ENCODE measurements at regions not wholly inside any gene's neighbourhood (a gene's known extent, or its start where the extent isn't known, plus 50 kb on each side); places are given as distances from the start of the nearest gene placed in this dataset.

- Mint-ChIP-seq H3K9me3 (ENCODE audit: insufficient read depth) (no peaks in the 10 kb centered on the region), H3K4me1 (no peaks in the 10 kb centered on the region), H3K4me3 (no peak overlapping the region), H3K27me3 (peaks cover 4% of the 10 kb centered on the region), H3K27ac (no peak overlapping the region)
- H4K20me1 ChIP-seq (ENCODE audit: control insufficient read depth, insufficient read depth, low read length, poor library complexity, severe bottlenecking): no peaks in the 10 kb centered on the region
- DNase-seq (no peak), ATAC-seq (ENCODE audit: low read depth) (no peak)
- ChIA-PET CTCF (interaction anchor here (0.6 kb wide), 1 partner anchor 160 kb away, joined by 4 read pairs; no protein-coding TSS in a partner anchor), POLR2A (no interaction called here)
- H3K9ac ChIP-seq (ENCODE audit: low read length): no peak overlapping the region
- no peak overlapping the region for H3K4me2 ChIP-seq (replicated peaks; ENCODE audit: low read depth, low read length, poor library complexity, severe bottlenecking)
- no peak overlapping the region for H3K27ac ChIP-seq (ENCODE audit: low read length in 2 of 2)
- H3K79me2 ChIP-seq (ENCODE audit: control insufficient read depth, insufficient read depth, low read length): no peaks in the 10 kb centered on the region
- no peaks in the 10 kb centered on the region for H3K36me3 ChIP-seq (replicated peaks in 1 of 2; ENCODE audit: control extremely low read depth in 1 of 2, control insufficient read depth in 1 of 2, extremely low read depth in 1 of 2, insufficient read depth in 2 of 2, low read length in 1 of 2)
- TF ChIP-seq EZH2 (IDR thresholded peaks at IDR 0.05; ENCODE audit: borderline replicate concordance, insufficient read depth, low read depth, low read length, poor library complexity, severe bottlenecking): no peak
- TF ChIP-seq CTCF (IDR thresholded peaks at IDR 0.05): no peak
- H2AFZ ChIP-seq (ENCODE audit: insufficient read depth, low read depth, low read length, poor library complexity, severe bottlenecking): peak overlapping the region; percentile 31
- no peak overlapping the region for H3K4me3 ChIP-seq (ENCODE audit: control extremely low read depth in 1 of 5, extremely low read depth in 1 of 5, insufficient read depth in 1 of 5, low read depth in 2 of 5, low read length in 4 of 5)
- intact Hi-C loops (cut with micrococcal nuclease): no loop called here
- H3K4me1 ChIP-seq (ENCODE audit: control insufficient read depth in 2 of 2, insufficient read depth in 2 of 2, low read length in 2 of 2): no peaks in the 10 kb centered on the region
- H3K9me3 ChIP-seq (ENCODE audit: control extremely low read depth in 1 of 3, control insufficient read depth in 2 of 3, insufficient read depth in 1 of 3, low read length in 2 of 3): no peaks in the 10 kb centered on the region
- H3K27me3 ChIP-seq (replicated peaks in 1 of 4; ENCODE audit: control extremely low read depth in 1 of 4, control insufficient read depth in 3 of 4, insufficient read depth in 4 of 4, low read length in 3 of 4): no peaks in the 10 kb centered on the region
Observed at GRCh38 chr7:106986450-106986977, 58.0 kb upstream of the PRKAR2B start.

- Mint-ChIP-seq H3K27me3 (peaks cover 4% of the 10 kb centered on the region), H3K9me3 (ENCODE audit: insufficient read depth) (no peaks in the 10 kb centered on the region), H3K27ac (no peak overlapping the region), H3K4me3 (no peak overlapping the region), H3K4me1 (no peaks in the 10 kb centered on the region)
- no peak overlapping the region for H3K9ac ChIP-seq (ENCODE audit: low read length)
- no peak overlapping the region for H3K4me2 ChIP-seq (replicated peaks; ENCODE audit: low read depth, low read length, poor library complexity, severe bottlenecking)
- intact Hi-C loops (cut with micrococcal nuclease): no loop called here
- DNase-seq (no peak), ATAC-seq (ENCODE audit: low read depth) (no peak)
- CTCF ChIA-PET: interaction anchor here (0.5 kb wide), 1 partner anchor 81 kb away, joined by 4 read pairs; no protein-coding TSS in a partner anchor
- no peaks in the 10 kb centered on the region for H3K36me3 ChIP-seq (replicated peaks in 1 of 2; ENCODE audit: control extremely low read depth in 1 of 2, control insufficient read depth in 1 of 2, extremely low read depth in 1 of 2, insufficient read depth in 2 of 2, low read length in 1 of 2)
- no peaks in the 10 kb centered on the region for H4K20me1 ChIP-seq (ENCODE audit: control insufficient read depth, insufficient read depth, low read length, poor library complexity, severe bottlenecking)
- 96% methylated on average over 3 of the region's 3 CpGs for whole genome bisulfite sequencing (ENCODE audit: insufficient coverage)
- H3K4me1 ChIP-seq (ENCODE audit: control insufficient read depth in 2 of 2, insufficient read depth in 2 of 2, low read length in 2 of 2): no peaks in the 10 kb centered on the region
- no peak for TF ChIP-seq EZH2 (IDR thresholded peaks at IDR 0.05; ENCODE audit: borderline replicate concordance, insufficient read depth, low read depth, low read length, poor library complexity, severe bottlenecking)
- TF ChIP-seq CTCF (IDR thresholded peaks at IDR 0.05): no peak
- H3K4me3 ChIP-seq (ENCODE audit: control extremely low read depth in 1 of 5, extremely low read depth in 1 of 5, insufficient read depth in 1 of 5, low read depth in 2 of 5, low read length in 4 of 5): no peak overlapping the region
- H3K79me2 ChIP-seq (ENCODE audit: control insufficient read depth, insufficient read depth, low read length): no peaks in the 10 kb centered on the region
- no peak overlapping the region for H2AFZ ChIP-seq (ENCODE audit: insufficient read depth, low read depth, low read length, poor library complexity, severe bottlenecking)
- POLR2A ChIA-PET: no interaction called here
- H3K27ac ChIP-seq (ENCODE audit: low read length in 2 of 2): no peak overlapping the region
- H3K9me3 ChIP-seq (ENCODE audit: control extremely low read depth in 1 of 3, control insufficient read depth in 2 of 3, insufficient read depth in 1 of 3, low read length in 2 of 3): no peaks in the 10 kb centered on the region
- H3K27me3 ChIP-seq (replicated peaks in 1 of 4; ENCODE audit: control extremely low read depth in 1 of 4, control insufficient read depth in 3 of 4, insufficient read depth in 4 of 4, low read length in 3 of 4): no peaks in the 10 kb centered on the region
Observed at GRCh38 chr7:106987777-106988176, 56.7 kb upstream of the PRKAR2B start.
